ENCODE measurements at regions not wholly inside any gene's neighbourhood (a gene's known extent, or its start where the extent isn't known, plus 50 kb on each side); places are given as distances from the start of the nearest gene placed in this dataset.
"Not testable (repeated sequence)": the region's sequence is repeated elsewhere in the genome, so short reads cannot be mapped to it uniquely, and the experiment has no call there.

GRCh38 chr7:110486549-110486948, 604.4 kb upstream of the LRRN3 start:
- no peak overlapping the region for H3K4me3 ChIP-seq (ENCODE audit: low read depth, low read length)
- no peak for DNase-seq (ENCODE audit: low read depth)
- no peak for TF ChIP-seq CTCF (conservative IDR thresholded peaks at IDR 0.05; ENCODE audit: low read depth, low read length)

GRCh38 chr7:110502888-110503465, 588.0 kb upstream of the LRRN3 start:
- H3K4me3 ChIP-seq (ENCODE audit: low read depth, low read length): no peak overlapping the region
- DNase-seq (ENCODE audit: low read depth): no peak
- no peak for TF ChIP-seq CTCF (conservative IDR thresholded peaks at IDR 0.05; ENCODE audit: low read depth, low read length)

- H3K4me3 ChIP-seq (ENCODE audit: low read depth, low read length): no peak overlapping the region
- no peak for DNase-seq (ENCODE audit: low read depth)
- TF ChIP-seq CTCF (conservative IDR thresholded peaks at IDR 0.05; ENCODE audit: low read depth, low read length): no peak
Measured at GRCh38 chr7:110507369-110507768, 583.6 kb upstream of the LRRN3 start.

GRCh38 chr7:110507832-110508231, 583.1 kb upstream of the LRRN3 start:
- TF ChIP-seq CTCF (conservative IDR thresholded peaks at IDR 0.05; ENCODE audit: low read depth, low read length): no peak
- no peak overlapping the region for H3K4me3 ChIP-seq (ENCODE audit: low read depth, low read length)
- DNase-seq (ENCODE audit: low read depth): no peak

GRCh38 chr7:110514975-110515551, 575.9 kb upstream of the LRRN3 start:
- not testable (repeated sequence) for H3K4me3 ChIP-seq (ENCODE audit: low read depth, low read length); DNase-seq (ENCODE audit: low read depth)

GRCh38 chr7:110519851-110520250, 571.1 kb upstream of the LRRN3 start:
- no peak overlapping the region for H3K4me3 ChIP-seq (ENCODE audit: low read depth, low read length)
- no peak for DNase-seq (ENCODE audit: low read depth)
- no peak for TF ChIP-seq CTCF (conservative IDR thresholded peaks at IDR 0.05; ENCODE audit: low read depth, low read length)

GRCh38 chr7:110521357-110521911, 569.5 kb upstream of the LRRN3 start:
- no peak overlapping the region for H3K4me3 ChIP-seq (ENCODE audit: low read depth, low read length)
- DNase-seq (ENCODE audit: low read depth): no peak
- TF ChIP-seq CTCF (conservative IDR thresholded peaks at IDR 0.05; ENCODE audit: low read depth, low read length): no peak
